K562 (cell line): ENCODE measurements at regions not wholly inside any gene's neighbourhood (a gene's known extent, or its start where the extent isn't known, plus 50 kb on each side); places are given as distances from the start of the nearest gene placed in this dataset.

ENCODE experiments used
- CHD1 ChIP-seq: fragments of 200-600 bp; sonication (generic); IDR thresholded peaks from one replicate; pipeline ENCODE4 v1.6.1; 2012; ENCODE audit warnings: mild to moderate bottlenecking, moderate library complexity, low read length, inconsistent platforms
- CREB1 ChIP-seq, 2 experiments: sonication (generic) in 1 of 2; formaldehyde crosslinking in 1 of 2; IDR thresholded peaks; 2 replicates each; pipeline versions ENCODE4 v1.6.1 to v1.8.0; 2012 to 2022; ENCODE audit warnings: inconsistent platforms in 1 of 2, mild to moderate bottlenecking in 1 of 2, missing genetic modification reagents in 1 of 2, moderate library complexity in 1 of 2
- CTCF ChIP-seq, 3 experiments: IDR thresholded peaks in 2 of 3; conservative IDR thresholded peaks in 1 of 3; 2 replicates each; pipeline ENCODE4 v1.5.1; 2011 to 2012; ENCODE audit warnings: low read length in 3 of 3, mild to moderate bottlenecking in 3 of 3, control low read depth in 2 of 3, improper control_type of control experiment in 1 of 3, inconsistent platforms in 1 of 3, low read depth in 1 of 3, mixed read lengths in 1 of 3, moderate library complexity in 1 of 3; ENCODE audit not compliant: insufficient read depth in 2 of 3
- GABPA ChIP-seq: fragments of 200-800 bp; sonication (Bioruptor generic); conservative IDR thresholded peaks from 2 replicates; pipeline ENCODE4 v1.6.1; 2016; ENCODE audit warnings: low read depth, missing genetic modification characterization, missing compliant biosample characterization
- GTF2F1 ChIP-seq: IDR thresholded peaks from 2 replicates; pipeline ENCODE4 v1.6.1; 2011; ENCODE audit warnings: low read depth, low read length, improper control_type of control experiment
- JUNB ChIP-seq: fragments of 450-650 bp; formaldehyde crosslinking; conservative IDR thresholded peaks from 2 replicates; pipeline ENCODE4 v1.4.0; 2020; ENCODE audit warnings: mild to moderate bottlenecking
- PML ChIP-seq: IDR thresholded peaks from 2 replicates; pipeline ENCODE4 v1.6.1; 2012; ENCODE audit warnings: low read length, inconsistent platforms
- TAF1 ChIP-seq: IDR thresholded peaks from 2 replicates; pipeline ENCODE4 v1.6.1; 2011; ENCODE audit warnings: mild to moderate bottlenecking, low read length, moderate library complexity; ENCODE audit not compliant: insufficient read depth, control insufficient read depth, severe bottlenecking; ENCODE audit errors: extremely low read depth
- USF2 ChIP-seq: sonication (generic); formaldehyde crosslinking; IDR thresholded peaks from 2 replicates; pipeline ENCODE4 v1.5.0; 2020; ENCODE audit warnings: missing genetic modification reagents
- ZNF354B ChIP-seq: fragments of 250-450 bp; sonication (Bioruptor Pico); IDR thresholded peaks from 2 replicates; pipeline ENCODE4 v1.4.0; 2020
- ZSCAN32 ChIP-seq: fragments of 450-650 bp; formaldehyde crosslinking; IDR thresholded peaks from 2 replicates; pipeline ENCODE4 v1.4.0; 2020; ENCODE audit warnings: mild to moderate bottlenecking, moderate library complexity

DNA sequence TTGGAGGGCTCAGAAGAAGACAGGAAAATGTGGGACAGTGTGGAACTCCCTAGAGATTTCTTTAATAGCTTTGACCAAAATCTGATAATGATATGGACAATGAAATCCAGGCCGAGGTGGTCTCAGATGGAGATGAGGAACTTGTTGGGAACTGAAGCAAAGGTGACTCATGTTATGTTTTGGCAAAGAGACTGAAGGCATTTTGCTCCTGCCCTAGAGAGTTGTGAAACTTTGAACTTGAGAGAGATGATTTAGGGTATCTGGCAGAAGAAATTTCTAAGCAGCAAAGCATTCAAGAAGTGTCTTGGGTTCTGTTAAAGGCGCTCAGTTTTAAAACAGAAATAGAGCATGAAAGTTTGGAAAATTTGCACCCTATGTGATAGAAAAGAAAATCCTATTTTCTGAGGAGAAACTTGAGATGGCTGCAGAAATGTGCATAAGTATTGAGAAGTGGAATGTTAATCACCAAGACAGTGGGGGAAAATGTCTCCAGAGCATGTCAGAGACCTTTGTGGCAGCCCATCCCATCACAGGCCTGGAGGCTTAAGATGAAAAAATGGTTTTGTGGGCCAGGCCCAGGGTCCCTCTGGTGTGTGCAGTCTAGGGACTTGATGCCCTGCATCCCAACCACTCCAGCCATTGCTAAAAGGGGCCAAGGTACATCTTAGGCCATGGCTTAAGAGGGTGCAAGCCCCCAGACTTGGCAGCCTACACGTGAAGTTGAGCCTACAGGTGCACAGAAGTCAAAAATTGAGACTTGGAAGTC lies 463.7 kb upstream of the TLE4 start:
- no peak for TF ChIP-seq GTF2F1
- TF ChIP-seq CTCF (IDR thresholded peaks at IDR 0.05 in 2 of 3, conservative IDR thresholded peaks at IDR 0.05 in 1 of 3; ENCODE audit: insufficient read depth in 2 of 3, low read depth in 1 of 3, low read length in 3 of 3) = no peak
- TF ChIP-seq CREB1 (IDR thresholded peaks at IDR 0.05) = no peak
- TF ChIP-seq CREB1 (CRISPR knock-in tag; IDR thresholded peaks at IDR 0.05) = no peak
- no peak for TF ChIP-seq TAF1
- TF ChIP-seq CHD1 = no peak
- no peak for TF ChIP-seq GABPA
- TF ChIP-seq PML = no peak
- no peak for TF ChIP-seq JUNB (CRISPR knock-in tag)
- no peak for TF ChIP-seq ZSCAN32
- TF ChIP-seq ZNF354B (CRISPR knock-in tag) = no peak
- no peak for TF ChIP-seq USF2
